CD14-positive monocyte (primary cell): ENCODE measurements at regions not wholly inside any gene's neighbourhood (a gene's known extent, or its start where the extent isn't known, plus 50 kb on each side); places are given as distances from the start of the nearest gene placed in this dataset.
"Not testable (repeated sequence)": the region's sequence is repeated elsewhere in the genome, so short reads cannot be mapped to it uniquely, and the experiment has no call there.

ENCODE experiments used
- DNase-seq, 3 donors: peaks; one replicate each; pipeline ENCODE4 v3.0.0-alpha.2; 2011 to 2022
- H2AFZ ChIP-seq: 2 replicates; pipeline ENCODE4 v1.6.0; 2012; ENCODE audit warnings: mild to moderate bottlenecking, low read depth, low read length, inconsistent platforms; ENCODE audit not compliant: insufficient read depth, poor library complexity, severe bottlenecking
- H3K27ac ChIP-seq, 2 donors: 1 replicate in 1 of 2; 2 replicates in 1 of 2; pipeline ENCODE4 v1.5.1; 2012 to 2013; ENCODE audit warnings: low read length in 2 of 2, control low read depth in 1 of 2, inconsistent platforms in 1 of 2, low read depth in 1 of 2, mild to moderate bottlenecking in 1 of 2
- H3K27me3 ChIP-seq, 2 donors: one replicate each; pipeline versions ENCODE4 v1.6.0 to v1.6.1; 2011 to 2013; ENCODE audit warnings: low read length in 2 of 2; ENCODE audit not compliant: control insufficient read depth in 2 of 2, insufficient read depth in 2 of 2
- H3K36me3 ChIP-seq, 2 donors: replicated peaks in 1 of 2; 1 replicate in 1 of 2; 2 replicates in 1 of 2; pipeline versions ENCODE4 v1.5.1 to v1.6.1; 2012 to 2013; ENCODE audit warnings: low read length in 2 of 2, control low read depth in 1 of 2, inconsistent platforms in 1 of 2, mild to moderate bottlenecking in 1 of 2; ENCODE audit not compliant: insufficient read depth in 2 of 2, control insufficient read depth in 1 of 2
- H3K4me1 ChIP-seq, 2 donors: 1 replicate in 1 of 2; 2 replicates in 1 of 2; pipeline versions ENCODE4 v1.5.1 to v1.6.1; 2012 to 2013; ENCODE audit warnings: low read length in 2 of 2, control low read depth in 1 of 2, inconsistent platforms in 1 of 2, mild to moderate bottlenecking in 1 of 2, moderate library complexity in 1 of 2; ENCODE audit not compliant: insufficient read depth in 2 of 2, control insufficient read depth in 1 of 2
- H3K4me2 ChIP-seq: replicated peaks from 2 replicates; pipeline ENCODE3; 2012; ENCODE audit warnings: low read length, moderate library complexity, mild to moderate bottlenecking; ENCODE audit not compliant: poor library complexity, severe bottlenecking; ENCODE audit errors: extremely low read depth
- H3K4me3 ChIP-seq, 3 experiments: fragments of 200-600 bp in 1 of 3; sonication (generic) in 1 of 3; replicated peaks in 1 of 3; 1 replicate in 2 of 3; 2 replicates in 1 of 3; pipeline ENCODE4 v1.5.1; 2011 to 2013; ENCODE audit warnings: low read length in 3 of 3, mild to moderate bottlenecking in 3 of 3, control low read depth in 2 of 3, low read depth in 2 of 3, inconsistent platforms in 1 of 3, moderate library complexity in 1 of 3
- H3K79me2 ChIP-seq: 2 replicates; pipeline ENCODE4 v1.6.0; 2012; ENCODE audit warnings: mild to moderate bottlenecking, control low read depth, inconsistent platforms, low read length, moderate library complexity; ENCODE audit not compliant: insufficient read depth
- H3K9ac ChIP-seq: 2 replicates; pipeline ENCODE4 v1.6.0; 2017; ENCODE audit warnings: low read length, mild to moderate bottlenecking; ENCODE audit not compliant: insufficient read depth, poor library complexity, severe bottlenecking
- H3K9me3 ChIP-seq, 2 donors: replicated peaks in 1 of 2; 1 replicate in 1 of 2; 2 replicates in 1 of 2; pipeline versions ENCODE4 v1.5.1 to v1.6.1; 2012 to 2013; ENCODE audit warnings: low read length in 2 of 2, control low read depth in 1 of 2; ENCODE audit not compliant: control insufficient read depth in 1 of 2, insufficient read depth in 1 of 2
- H4K20me1 ChIP-seq: 2 replicates; pipeline ENCODE4 v1.6.0; 2012; ENCODE audit warnings: mild to moderate bottlenecking, low read length, control low read depth, moderate library complexity; ENCODE audit not compliant: insufficient read depth
- H3K27ac Mint-ChIP-seq, 7 donors: one replicate each; pipeline ENCODE4 v1.8.0; 2020; ENCODE audit warnings: mild to moderate bottlenecking in 7 of 7, mixed read lengths in 7 of 7, moderate library complexity in 6 of 7, inconsistent platforms in 2 of 7
- H3K27me3 Mint-ChIP-seq, 3 donors: one replicate each; pipeline ENCODE4 v1.8.0; 2021 to 2022; ENCODE audit warnings: low read depth in 3 of 3, mild to moderate bottlenecking in 3 of 3, mixed read lengths in 3 of 3, moderate library complexity in 3 of 3, inconsistent platforms in 1 of 3
- H3K36me3 Mint-ChIP-seq, 2 donors: one replicate each; pipeline ENCODE4 v1.8.0; 2020; ENCODE audit warnings: mixed read lengths in 2 of 2, inconsistent platforms in 1 of 2, mild to moderate bottlenecking in 1 of 2
- H3K4me1 Mint-ChIP-seq: one replicate; pipeline ENCODE4 v1.8.0; 2020; ENCODE audit warnings: mild to moderate bottlenecking, mixed read lengths
- H3K4me3 Mint-ChIP-seq, 2 donors: one replicate each; pipeline ENCODE4 v1.8.0; 2020; ENCODE audit warnings: mild to moderate bottlenecking in 2 of 2, mixed read lengths in 2 of 2, moderate library complexity in 1 of 2
- H3K9me3 Mint-ChIP-seq, 7 donors: one replicate each; pipeline ENCODE4 v1.8.0; 2020 to 2022; ENCODE audit warnings: mixed read lengths in 7 of 7, mild to moderate bottlenecking in 6 of 7, moderate library complexity in 6 of 7, inconsistent platforms in 2 of 7
- WGBS: methylation state at CpG from one replicate; pipeline ENCODE4 v1.1.5; 2013; ENCODE audit warnings: missing lambda C conversion rate; ENCODE audit not compliant: insufficient coverage; 5-methylcytosine and 5-hydroxymethylcytosine counted together
- intact Hi-C, 2 donors: fragments of 100-400 bp; cut with micrococcal nuclease; formaldehyde crosslinking; loops; one replicate each; pipeline versions ENCODE4 v1.15.0 to v1.15.1; 2023
- TF ChIP-seq, protein P1 (sequence below): fragments of 200-600 bp; IDR thresholded peaks from one replicate; pipeline ENCODE4 v1.8.0; 2022; ENCODE audit warnings: antibody characterized with exemption, mild to moderate bottlenecking

DNA sequence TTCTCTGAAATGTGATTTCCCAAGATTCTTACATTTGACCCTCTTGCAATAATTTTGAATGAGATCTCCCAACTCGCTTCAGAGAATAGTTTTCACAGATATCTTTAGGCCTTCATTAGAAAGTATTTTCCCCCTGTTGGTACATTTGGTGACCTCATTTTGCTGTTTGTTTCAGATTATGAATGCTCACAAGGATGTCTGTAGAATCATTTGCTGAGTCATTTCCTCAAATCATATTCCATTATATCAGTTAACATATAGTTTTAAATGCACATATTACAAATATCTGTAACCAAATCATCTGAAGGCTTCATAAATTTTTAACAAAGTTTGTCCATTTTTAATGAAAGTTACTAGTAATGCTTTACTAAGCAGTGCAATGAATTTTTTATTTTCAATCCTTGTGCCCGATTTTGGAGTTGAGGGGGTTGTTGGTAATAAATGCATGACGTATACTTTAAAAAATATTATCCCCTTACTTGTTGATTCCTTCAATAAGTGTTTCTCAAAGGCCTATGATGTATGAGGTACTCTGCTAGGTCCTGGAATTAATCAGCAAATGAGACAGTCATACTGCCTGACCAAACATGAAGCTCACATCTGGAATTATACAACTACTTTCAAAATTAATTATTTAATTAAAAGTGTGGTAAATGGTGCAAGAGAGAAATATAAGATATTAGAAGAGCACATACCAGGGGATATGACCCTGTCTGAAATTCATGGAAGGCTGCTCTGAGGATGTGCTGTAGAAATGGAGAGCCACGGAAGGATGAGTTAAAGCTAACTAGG, 126.9 kb upstream of the RAP1B start:
- Histone ChIP-seq H3K4me1 (peaks cover 14 to 16% of the 10 kb centered on the region in 2 donors), H3K36me3 (no peaks in the 10 kb centered on the region), H3K9ac (no peak overlapping the region), H3K27me3 (no peaks in the 10 kb centered on the region), H3K27ac (no peak overlapping the region), H3K4me2 (no peak overlapping the region), H2AFZ (no peak overlapping the region), H3K79me2 (no peaks in the 10 kb centered on the region), H3K4me3 (no peak overlapping the region), H3K9me3 (peaks cover 0 to 3% of the 10 kb centered on the region in 2 donors), H4K20me1 (no peaks in the 10 kb centered on the region)
- peak in 2 of 3 donors; percentile 39 for DNase-seq
- H3K4me3 Mint-ChIP-seq: no peak overlapping the region
- TF ChIP-seq, protein P1, sequence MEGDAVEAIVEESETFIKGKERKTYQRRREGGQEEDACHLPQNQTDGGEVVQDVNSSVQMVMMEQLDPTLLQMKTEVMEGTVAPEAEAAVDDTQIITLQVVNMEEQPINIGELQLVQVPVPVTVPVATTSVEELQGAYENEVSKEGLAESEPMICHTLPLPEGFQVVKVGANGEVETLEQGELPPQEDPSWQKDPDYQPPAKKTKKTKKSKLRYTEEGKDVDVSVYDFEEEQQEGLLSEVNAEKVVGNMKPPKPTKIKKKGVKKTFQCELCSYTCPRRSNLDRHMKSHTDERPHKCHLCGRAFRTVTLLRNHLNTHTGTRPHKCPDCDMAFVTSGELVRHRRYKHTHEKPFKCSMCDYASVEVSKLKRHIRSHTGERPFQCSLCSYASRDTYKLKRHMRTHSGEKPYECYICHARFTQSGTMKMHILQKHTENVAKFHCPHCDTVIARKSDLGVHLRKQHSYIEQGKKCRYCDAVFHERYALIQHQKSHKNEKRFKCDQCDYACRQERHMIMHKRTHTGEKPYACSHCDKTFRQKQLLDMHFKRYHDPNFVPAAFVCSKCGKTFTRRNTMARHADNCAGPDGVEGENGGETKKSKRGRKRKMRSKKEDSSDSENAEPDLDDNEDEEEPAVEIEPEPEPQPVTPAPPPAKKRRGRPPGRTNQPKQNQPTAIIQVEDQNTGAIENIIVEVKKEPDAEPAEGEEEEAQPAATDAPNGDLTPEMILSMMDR: no peak
- H3K27ac Mint-ChIP-seq: peak overlapping the region in 1 of 7 donors; percentile 42
- intact Hi-C loops: no loop called here
- H3K27me3 Mint-ChIP-seq: peaks cover 0 to 3% (median 1%) of the 10 kb centered on the region in 3 donors
- H3K9me3 Mint-ChIP-seq: peaks cover 0 to 12% (median 7%) of the 10 kb centered on the region in 7 donors
- peaks cover 18% of the 10 kb centered on the region for H3K4me1 Mint-ChIP-seq
- peaks cover 0 to 4% of the 10 kb centered on the region in 2 donors for H3K36me3 Mint-ChIP-seq
- 89% methylated on average over 1 of the region's 4 CpGs for WGBS

DNA sequence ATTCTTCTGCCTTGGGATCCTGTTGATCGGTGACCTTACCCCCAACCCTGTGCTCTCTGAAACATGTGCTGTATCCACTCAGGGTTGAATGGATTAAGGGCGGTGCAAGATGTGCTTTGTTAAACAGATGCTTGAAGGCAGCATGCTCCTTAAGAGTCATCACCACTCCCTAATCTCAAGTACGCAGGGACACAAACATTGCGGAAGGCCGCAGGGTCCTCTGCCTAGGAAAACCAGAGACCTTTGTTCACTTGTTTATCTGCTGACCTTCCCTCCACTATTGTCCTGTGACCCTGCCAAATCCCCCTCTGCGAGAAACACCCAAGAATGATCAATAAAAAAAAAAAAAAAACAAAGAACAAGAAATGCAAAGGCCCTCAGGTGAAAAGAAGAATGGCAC, 126.1 kb upstream of the RAP1B start:
- H3K9ac ChIP-seq, H3K36me3 ChIP-seq, H3K4me3 ChIP-seq, DNase-seq, H3K4me2 ChIP-seq, intact Hi-C loops, H2AFZ ChIP-seq, H3K27me3 ChIP-seq, H3K79me2 ChIP-seq, H3K9me3 ChIP-seq, H3K27ac ChIP-seq, H3K36me3 Mint-ChIP-seq, H3K27me3 Mint-ChIP-seq, H3K4me3 Mint-ChIP-seq, H4K20me1 ChIP-seq: not testable (repeated sequence)
- Mint-ChIP-seq H3K27ac (peak overlapping the region in 1 of 7 donors; percentile 64), H3K4me1 (peaks cover 18% of the 10 kb centered on the region), H3K9me3 (peaks cover 0 to 12% (median 7%) of the 10 kb centered on the region in 7 donors)
- WGBS: no CpG with 5 or more reads among the region's 6 CpGs
- H3K4me1 ChIP-seq: peaks cover 14 to 16% of the 10 kb centered on the region in 2 donors

DNA sequence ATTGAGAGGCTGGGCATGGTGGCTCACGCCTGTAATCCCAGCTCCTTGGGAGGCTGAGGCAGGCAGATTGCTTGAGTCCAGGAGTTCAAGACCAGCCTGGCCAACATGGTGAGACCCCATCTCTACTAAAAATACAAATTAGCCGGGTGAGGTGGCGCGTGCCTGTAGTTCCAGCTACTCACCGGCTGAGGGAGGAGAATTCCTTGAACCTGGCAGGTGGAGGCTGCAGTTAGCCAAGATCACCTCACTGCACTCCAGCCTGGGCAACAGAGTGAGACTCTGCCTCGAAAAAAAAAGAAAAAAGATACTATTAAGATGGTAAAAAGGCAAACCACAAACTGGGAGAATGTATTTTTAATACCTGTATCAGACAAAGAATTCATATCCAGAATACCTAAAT, 124.2 kb upstream of the RAP1B start:
- H3K4me1 ChIP-seq, H3K79me2 ChIP-seq, DNase-seq, H3K4me2 ChIP-seq, H3K27me3 ChIP-seq, H2AFZ ChIP-seq, H3K9me3 Mint-ChIP-seq, H3K36me3 ChIP-seq, H3K9me3 ChIP-seq, H3K27ac Mint-ChIP-seq, H3K27me3 Mint-ChIP-seq, H4K20me1 ChIP-seq, H3K27ac ChIP-seq, H3K4me3 ChIP-seq, H3K36me3 Mint-ChIP-seq, H3K9ac ChIP-seq, intact Hi-C loops, H3K4me3 Mint-ChIP-seq: not testable (repeated sequence)
- peaks cover 12% of the 10 kb centered on the region for H3K4me1 Mint-ChIP-seq
- WGBS: 95% methylated on average over 4 of the region's 6 CpGs
